ENCODE measurements at regions not wholly inside any gene's neighbourhood (a gene's known extent, or its start where the extent isn't known, plus 50 kb on each side); places are given as distances from the start of the nearest gene placed in this dataset.

DNA sequence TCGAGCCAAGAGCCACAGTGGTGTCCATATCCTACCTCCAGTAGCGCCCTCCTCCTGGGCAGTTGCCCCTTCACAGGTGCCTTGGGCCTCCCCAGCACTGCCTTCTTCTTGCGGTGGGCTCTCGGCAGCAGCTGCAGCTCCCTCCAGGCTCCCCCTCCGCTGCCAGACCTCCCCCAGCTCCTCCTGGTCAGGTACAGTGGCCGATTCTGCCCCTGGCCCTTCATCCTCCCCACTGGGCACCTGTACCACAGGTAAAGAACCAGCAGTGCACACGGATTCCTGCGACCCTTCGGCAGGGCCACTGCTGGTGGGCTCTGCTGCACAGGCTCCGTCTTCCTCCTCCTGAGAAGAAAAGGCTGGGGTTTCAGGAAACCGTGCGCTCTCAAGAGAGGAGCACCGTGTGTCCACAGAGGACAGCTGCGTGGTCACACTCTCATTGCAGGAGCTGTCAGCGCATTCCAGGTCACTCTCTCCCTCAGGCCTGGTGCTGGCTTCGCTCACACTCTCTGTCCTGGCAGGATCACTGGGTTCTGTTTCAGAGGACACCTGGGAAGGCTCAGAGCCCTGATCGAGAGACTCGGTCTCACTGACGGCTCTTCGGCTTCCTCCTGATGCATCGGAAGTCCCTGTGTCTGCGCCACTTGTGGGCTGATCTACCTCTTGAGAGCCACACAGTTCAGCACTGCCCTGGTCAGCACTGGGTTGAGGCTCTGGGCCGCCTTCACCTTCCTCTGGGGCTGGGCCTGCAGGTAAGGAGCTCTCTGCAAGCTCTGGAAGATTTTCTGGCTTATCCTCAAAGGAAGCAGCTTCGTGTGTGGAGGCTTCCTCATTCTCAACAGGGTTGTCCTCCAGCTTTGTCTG, 147.4 kb upstream of the STK17B start:
- DNase-seq = no peak

DNA sequence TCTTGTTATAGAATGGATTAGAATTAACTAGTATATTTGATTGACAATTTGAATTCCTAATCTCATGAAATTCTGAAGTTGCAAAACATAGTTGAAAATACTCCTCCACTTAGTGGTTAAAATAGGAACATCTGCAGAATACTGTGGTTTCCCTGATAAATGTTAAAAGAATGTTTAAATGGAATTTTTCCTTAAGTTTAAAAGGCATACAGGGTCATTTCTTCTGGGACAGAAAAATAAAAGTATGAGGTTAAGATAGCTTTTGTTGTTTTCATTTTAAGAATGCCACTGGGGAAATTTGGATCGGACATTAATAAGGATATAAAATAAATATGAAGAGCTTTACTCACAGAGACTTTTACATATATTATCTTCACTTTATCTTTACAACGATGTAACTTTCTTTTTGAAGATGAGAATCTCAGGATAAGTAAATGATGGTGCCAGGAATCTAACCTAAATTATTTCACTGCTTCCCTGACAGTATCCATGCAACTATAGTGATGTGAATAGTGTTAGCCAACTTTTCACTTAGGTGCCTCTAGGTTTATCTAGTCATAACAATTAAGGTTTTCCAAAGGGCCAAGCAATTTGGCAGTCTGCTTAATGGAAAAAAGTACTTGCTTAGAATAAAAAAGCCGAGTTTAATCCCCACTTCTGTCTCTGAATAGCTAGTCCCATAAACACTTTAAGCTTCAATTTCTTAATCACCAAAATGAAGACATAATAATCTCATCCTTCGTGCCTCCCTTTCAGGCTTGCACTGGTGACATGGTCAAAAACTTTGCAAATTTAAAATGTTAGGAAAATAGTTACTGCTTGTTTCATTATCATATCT, 151.8 kb upstream of the STK17B start:
- no peak for DNase-seq

DNA sequence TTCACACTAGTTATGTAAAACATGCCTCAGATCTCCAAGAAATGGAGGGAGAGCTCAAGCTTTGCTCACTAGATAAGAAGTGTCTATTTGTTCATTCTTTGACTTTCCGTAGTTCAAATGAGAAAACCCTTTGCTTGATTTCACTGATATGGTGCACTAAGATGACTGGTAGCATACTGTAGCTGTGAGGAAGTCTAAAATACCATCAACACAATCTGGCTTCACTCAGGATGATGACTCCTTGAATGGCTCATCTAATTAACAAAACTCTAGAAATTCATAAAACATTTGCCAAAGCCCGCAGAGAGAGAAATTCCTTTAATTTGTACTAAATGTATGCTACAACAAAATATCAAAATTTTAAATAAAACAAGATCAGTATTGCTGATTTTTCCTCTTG, 152.8 kb upstream of the STK17B start:
- DNase-seq = no peak

DNA sequence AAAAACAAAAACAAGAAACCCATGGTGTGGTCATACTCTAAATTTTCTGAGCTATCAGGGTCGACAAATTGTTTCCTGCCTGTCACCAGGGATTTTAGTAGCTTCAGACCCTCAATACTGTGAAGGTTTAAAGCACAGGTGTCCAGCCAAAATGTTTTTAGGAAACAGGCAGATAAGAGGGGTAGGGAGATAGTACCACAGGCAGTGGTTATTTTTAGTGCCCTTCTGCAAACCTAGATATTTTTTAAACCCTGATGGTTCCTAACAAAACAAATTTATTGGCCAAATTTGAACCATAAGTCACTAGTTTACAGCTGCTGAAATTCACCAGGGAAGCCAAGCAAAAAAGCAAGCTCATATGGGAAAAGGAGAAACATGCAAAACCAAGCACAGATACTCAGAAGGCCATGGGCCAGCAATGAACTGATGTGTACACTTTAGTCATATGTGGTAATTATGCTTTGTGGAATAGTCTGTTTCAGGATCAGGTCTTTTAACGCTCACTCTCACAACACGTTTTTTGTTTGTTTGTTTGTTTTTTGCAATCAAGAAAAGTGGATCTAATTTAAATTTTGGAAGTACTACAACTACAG, 156.8 kb upstream of the STK17B start:
- no peak for DNase-seq

DNA sequence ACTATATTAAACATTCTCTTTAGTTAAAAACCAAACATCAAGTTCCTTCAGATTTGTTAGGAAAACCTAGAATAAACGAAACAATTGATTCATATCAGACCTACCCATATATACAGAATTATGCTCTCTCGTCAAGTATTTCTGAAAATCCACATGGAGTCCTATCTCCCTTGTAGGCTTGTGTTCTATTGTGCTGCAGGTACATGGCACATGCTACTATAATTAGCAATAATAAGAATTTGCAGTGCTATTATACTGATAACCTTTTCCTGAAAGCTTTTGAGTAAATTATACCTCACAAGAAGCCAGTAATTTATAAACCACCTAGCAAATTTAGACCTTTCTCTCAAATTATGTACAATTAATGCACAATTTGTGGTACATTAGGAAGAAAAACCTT, 158.6 kb upstream of the STK17B start:
- peak in 1 of 2 experiments; percentile 23 for DNase-seq

DNA sequence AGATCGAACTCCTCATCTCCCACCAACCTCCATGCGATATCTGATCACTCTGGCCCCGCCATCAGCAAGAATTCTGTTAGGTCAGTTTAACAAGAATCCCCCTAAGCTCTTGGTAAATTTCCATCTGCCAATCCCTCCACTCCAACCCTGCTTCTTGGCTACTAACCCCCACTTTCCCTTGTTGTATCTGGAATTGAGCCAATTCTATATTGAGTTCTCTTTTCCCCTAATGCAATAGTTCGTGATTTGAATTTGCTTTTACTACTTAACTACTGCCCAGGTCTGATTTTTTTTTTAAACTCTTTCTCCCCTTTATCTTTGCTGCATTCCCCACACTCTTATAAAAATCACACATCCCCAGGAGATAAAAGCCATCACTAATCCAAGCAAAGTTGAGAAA, 159.3 kb upstream of the STK17B start:
- peak in 1 of 2 experiments; percentile 42 for DNase-seq

DNA sequence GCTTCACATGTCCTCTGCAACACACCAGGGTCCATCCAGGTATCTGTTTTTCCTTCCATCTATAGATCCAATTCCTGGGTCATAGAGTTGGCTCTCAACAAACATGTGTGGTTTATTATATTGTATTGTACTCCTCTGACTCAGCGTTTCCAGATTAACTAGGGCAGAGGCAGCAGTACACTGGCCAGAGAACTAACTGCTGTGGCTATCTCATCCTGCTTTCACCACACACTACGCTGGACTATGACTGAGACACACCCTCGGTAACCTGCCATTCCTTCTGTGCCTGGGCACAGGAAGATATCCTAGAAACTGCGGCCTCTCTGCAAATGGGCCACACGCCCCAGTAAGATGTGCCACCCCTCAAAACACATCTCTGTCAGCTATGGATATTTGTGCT, 159.8 kb upstream of the STK17B start:
- no peak for DNase-seq

DNA sequence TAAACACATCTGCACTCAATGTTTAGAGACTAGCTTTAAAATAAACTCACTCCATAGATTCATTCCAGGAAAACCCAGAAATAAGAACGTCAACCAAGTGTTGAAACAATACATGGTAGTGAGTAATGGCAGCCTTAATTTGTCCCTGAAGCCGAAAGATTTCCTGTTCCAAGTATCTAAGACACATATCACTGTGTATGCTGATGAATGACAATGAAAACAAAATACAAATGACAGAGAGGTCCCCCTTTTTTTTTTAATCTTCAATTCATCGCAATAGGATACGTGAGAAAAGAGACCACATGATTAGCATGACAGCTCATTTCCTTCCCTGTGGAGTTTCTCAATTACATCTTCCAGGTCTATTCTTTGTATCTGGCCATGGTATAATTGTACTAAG, 160.5 kb upstream of the STK17B start:
- no peak for DNase-seq

DNA sequence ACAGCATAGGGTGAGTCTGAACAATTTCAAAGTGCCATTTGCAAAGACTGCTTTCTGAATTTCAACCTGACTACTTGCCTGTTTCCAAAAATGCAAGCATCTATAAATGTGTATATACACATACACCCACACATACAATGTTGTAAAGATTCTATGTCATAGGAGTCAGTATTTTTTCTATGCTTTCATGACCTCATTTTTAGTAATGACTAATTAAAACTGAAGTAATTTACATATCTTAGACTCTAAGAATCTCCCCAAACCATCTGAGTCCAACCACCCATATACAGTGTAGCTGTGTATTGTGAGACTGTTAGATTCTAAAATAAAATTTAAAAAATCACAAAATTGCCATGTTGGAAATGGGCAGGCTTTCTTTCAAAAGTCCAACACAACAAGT, 162.0 kb upstream of the STK17B start:
- DNase-seq = no peak

DNA sequence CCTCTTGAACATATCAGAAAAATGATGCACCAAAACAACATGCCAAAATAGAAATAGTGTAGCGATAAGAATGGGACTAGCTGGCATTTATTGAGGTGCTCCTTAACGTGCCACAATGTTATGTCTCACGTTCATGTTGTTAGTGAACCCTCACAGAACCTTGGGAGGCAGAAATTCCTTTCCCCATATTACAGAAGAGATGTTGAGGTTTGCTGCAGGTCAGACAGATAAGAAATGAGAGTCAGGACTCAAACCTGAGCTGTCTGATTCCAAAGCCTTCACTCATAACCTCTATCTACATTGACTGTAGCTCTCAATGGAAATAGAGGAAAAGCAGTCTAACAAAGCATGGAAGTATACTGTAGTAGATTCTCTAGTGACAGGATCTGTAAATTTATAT, 163.3 kb upstream of the STK17B start:
- DNase-seq = no peak

DNA sequence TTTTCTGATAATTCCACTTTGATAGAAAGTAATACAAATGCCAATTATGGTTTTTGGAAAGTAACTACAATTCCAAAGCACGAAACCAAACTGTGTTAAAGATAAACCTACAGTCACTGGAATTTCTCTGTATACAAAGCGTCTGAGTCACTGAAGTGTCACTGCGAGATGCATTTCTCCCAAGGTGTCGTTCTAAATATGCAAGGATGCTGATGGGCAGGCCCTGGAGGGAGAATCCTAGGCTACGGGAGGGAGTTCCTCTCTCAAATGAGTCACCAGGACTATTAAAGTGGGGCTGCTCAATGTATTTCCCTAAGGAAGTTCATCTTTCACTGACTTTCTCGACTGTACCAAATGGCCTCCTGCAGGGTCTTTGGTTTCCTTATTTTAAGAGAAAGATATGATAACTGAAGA, 163.8 kb upstream of the STK17B start:
- no peak for DNase-seq

DNA sequence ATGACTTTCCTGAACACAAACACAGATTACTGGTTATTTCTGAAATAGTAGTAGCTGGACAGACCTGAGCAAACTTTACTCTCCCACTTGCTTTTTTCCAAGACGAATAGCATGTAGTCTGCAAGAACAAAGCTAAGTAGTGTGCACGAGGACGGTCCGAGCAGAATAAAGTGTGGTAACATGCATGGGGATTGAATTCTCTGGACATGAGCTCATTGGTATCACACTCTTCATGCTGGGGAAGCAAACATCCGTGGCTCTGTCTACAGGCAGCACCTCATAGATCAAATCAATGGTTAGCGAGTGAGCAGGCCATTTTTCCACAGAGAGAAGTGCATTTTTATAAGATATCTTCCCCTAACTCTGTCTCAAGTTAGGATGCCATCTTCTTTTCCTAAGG, 164.8 kb upstream of the STK17B start:
- no peak for DNase-seq

DNA sequence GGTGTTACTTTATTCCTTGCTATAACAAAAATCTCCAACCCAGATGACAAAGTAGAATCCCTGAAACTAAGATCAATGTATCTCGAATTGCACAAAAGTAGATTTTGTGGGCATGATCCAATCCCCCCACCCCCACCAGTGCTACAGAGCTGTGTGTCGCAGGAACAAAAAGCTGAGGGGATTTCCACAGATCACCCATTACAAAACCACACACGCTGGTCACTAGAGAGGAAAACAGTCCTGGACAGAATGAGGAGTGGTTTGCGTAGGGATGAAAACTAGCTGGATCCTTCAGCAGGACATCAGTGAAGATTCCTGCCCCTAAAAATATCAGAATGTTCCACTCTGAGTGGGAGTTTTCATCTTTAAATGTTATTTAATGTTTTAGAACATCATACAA, 165.3 kb upstream of the STK17B start:
- DNase-seq = no peak

DNA sequence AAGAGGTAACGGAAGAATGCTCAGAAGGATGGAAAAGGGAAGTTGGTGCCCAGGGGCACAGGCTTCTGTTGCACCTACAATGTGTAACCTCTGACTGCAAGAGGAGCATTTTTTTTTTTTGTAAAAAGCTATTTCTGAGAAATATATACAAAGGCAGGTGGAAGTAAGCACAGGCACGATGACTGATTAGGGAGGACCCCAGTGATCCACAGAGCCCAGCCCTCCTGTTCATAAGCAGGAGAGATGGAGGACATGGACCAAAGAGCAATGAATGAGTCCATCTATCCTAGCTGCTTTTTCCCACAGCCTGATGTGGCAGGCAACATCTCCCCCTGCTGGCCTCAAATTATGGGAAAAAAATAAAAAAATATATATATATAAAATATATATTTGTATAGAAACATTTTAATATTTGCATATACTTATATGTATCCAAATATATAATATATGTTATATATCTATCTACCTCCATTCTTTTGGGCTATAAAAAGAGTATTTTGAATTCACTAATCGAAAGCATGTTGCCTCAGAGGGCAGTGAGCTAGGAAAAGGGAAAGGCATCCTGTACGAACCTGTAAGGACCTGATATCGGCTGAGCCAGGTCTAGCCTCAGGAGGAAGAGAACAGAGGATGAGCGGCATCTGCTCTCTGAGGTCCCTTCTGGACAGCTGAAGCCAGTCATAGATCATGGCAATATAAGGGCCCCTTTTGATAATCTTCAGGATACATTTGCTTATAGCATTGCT, 166.0 kb upstream of the STK17B start:
- peak; percentile 23 to 24 for DNase-seq

DNA sequence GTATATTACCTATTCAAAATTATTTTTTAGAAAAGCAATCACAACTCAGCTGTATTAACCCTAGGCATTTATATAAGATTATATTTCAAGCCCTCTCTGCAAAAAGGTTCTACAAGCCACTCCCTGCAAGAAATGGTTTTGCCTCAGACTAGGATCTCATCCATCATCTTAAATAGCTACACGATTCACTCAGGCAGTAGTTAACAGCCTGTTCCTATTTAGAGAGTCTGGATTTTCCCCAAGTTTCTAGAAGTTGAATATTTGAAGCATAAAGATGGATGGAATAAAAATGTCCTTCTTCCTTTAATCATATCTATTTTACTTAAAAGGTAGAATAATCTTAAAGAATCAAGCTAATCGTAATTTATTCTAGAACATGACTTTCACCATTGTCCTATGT, 167.1 kb upstream of the STK17B start:
- no peak for DNase-seq

DNA sequence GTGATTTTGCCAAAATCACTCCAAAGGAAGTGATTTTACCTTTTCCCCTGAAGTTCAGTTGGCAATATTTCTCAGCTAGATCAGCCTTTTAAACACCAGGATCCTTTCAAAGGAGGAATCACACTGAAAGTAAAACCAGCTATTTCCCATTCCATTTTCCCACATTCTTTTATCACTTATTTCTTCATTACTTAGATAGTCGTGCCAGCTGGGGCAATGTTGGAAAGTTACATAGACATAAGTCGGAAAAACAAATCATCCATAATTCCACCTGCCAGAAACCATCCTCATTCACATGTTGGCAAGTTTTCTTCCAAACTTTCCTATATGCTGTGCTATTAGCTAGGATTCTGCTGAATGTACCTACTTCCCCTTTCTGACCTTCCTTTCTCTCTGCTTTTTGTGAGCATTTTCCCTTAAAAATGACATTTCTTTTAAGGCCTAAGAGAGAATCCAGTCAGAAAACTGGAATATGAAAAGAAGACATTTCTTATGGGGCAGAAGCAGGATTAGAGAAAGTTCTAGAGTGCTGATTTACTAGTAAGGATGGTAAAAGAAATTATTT, 170.0 kb upstream of the STK17B start:
- DNase-seq = no peak

DNA sequence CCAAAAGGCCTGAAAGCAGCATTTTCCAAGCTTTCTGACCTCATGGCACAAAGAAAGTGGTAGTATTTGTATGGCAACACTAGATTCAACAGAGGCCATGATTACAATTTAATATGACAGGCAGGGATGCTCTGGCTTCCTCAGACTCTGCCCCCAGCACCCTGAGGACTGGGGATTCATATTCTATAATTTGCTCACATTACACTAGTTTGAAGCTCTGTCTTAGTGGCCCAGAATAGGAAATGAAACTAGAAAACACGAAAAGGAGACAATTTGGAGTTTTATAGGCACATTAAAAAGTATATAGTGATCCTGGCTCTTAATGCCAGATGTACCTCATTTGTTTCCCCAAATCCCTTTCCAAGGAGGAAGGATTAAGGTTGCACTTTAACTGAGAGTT, 173.0 kb upstream of the STK17B start:
- no peak for DNase-seq

DNA sequence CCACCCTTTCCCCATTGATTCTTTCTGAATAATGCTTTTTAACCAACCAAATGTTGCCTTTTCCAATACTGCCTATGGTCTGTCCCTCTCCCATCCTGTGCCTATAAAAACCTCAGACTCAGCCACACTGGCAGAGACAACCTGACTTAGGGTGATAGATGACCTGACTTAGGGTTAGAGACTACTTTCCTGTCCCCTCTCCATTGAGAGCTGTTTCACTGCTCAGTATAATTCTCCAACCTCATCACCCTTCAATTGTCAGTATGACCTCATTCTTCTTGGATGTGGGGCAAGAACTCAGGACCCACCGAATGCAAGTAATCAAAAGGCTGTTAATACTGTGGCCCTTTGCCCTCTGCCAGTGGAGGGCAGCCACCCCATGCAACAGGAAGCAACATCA, 182.3 kb upstream of the STK17B start:
- DNase-seq = no peak

DNA sequence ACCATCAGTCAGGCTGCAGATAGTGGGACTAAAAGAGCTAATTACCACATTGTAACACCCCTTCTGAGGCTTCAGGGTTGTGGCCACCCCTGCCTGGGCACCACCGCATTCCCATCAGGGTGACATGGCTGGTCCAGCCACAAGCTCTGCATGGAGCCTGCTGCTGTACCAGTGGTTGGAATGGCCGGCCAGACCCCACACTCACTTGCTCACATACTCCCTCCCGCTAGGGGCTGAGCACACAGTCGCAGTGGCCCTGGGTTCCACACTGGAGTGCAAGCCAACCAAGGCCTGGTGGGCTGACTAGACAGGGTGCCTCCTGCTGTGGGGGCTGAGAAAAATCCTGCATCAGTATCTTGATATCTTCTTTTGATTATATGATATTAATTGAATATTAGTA, 182.8 kb upstream of the STK17B start:
- DNase-seq = no peak

DNA sequence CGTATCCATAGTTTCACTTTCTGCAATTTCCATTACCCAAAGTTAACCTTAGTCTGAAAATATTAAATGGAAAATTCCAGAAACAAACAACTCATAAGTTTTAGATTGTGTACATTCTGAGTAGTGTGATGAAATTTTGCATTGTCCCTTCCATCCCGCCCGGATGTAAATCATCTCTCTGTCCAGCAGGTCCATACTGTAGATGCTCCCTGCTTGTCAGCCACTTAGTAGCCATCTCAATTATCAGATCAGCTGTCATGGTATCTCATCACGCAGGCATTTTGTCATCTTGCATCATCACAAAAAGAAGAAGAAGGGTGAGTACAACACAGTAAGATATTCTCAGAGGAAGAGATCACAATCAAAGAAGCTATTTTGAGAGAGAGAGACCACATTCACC, 185.0 kb upstream of the STK17B start:
- DNase-seq = no peak

DNA sequence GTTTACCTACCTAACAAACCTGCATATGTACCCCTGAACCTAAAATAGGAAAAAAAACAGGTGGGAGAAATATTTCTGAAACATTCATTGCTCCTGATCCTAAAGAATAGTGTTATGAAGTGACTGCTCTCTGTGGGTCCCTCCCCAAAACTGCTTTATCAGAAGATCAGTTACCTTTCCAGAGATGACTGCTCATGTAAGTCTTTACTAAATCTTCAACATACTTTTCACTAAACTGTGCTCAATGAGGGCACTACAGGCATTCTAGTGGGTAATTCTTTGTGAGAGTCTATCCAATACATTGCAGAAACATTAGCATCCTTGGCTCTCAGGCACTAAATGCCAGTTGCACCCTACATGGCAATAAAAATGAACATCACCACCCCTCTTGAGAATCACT, 189.3 kb upstream of the STK17B start:
- no peak for DNase-seq

DNA sequence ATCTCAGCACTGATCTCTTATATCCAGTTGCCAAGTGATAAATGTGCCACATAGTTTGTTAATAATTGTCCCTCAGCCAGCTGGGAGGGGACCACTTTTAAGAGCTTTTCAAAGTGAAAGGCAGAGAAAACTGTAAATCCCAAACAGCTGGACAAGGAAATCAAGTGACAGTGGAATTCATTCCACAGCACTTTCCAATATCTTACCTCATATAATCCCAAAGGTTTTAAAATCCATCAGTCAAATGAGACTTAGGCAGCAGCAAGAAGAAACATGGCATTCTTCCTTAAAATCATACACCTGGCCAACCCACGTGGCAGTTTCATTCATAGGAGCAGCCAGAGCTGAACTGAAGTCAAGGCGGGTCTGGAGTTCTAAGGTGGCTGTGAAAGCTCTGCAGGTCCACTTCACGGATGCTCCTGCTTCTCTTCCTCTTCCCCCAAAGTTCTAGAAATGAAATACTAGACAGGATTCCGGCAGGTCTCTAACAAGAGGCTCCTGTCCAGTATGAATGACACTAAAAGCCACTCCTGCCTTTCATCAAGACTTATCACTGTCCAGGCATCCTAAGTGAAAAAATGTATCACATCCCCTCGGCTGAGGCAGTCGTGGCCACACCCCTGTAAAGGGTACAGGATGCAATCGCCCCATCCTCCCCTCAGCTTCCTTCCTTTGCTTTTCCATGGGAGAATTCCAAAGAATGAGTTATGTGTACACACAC, 190.4 kb upstream of the STK17B start:
- no peak for DNase-seq
